Vagina (tissue), 2 donors: ENCODE measurements at regions not wholly inside any gene's neighbourhood (a gene's known extent, or its start where the extent isn't known, plus 50 kb on each side); places are given as distances from the start of the nearest gene placed in this dataset.

Experiments
- CTCF ChIP-seq, 3 experiments: fragments of 450-650 bp in 2 of 3; fragments of 200-600 bp in 1 of 3; sonication (generic) in 1 of 3; IDR thresholded peaks; one replicate each; pipeline ENCODE4 v1.5.1; 2017 to 2019; ENCODE audit warnings: antibody characterized with exemption in 3 of 3, mild to moderate bottlenecking in 2 of 3, moderate library complexity in 2 of 3
- POLR2A ChIP-seq, 2 donors: fragments of 450-650 bp; IDR thresholded peaks; one replicate each; pipeline ENCODE4 v1.6.1; 2017; ENCODE audit warnings: antibody characterized with exemption in 2 of 2, mild to moderate bottlenecking in 2 of 2, moderate library complexity in 2 of 2
- POLR2AphosphoS5 ChIP-seq, 2 donors: sonication (generic); formaldehyde crosslinking; IDR thresholded peaks; one replicate each; pipeline ENCODE4 v1.9.0; 2017; ENCODE audit warnings: antibody characterized with exemption in 2 of 2, mild to moderate bottlenecking in 2 of 2, low read depth in 1 of 2; ENCODE audit not compliant: insufficient read depth in 1 of 2

- no peak for TF ChIP-seq CTCF (IDR thresholded peaks at IDR 0.05)
- no peak for TF ChIP-seq POLR2A (IDR thresholded peaks at IDR 0.05)
- TF ChIP-seq POLR2AphosphoS5 (IDR thresholded peaks at IDR 0.05; ENCODE audit: insufficient read depth in 1 of 2, low read depth in 1 of 2), result no peak
Measured at GRCh38 chr1:55938861-55939260, 640.5 kb downstream of the PLPP3 start.
